ENCODE measurements at regions not wholly inside any gene's neighbourhood (a gene's known extent, or its start where the extent isn't known, plus 50 kb on each side); places are given as distances from the start of the nearest gene placed in this dataset.

GRCh38 chr16:80121522-80121909 lies 419.3 kb upstream of the DYNLRB2 start:
- TF ChIP-seq CTCF (IDR thresholded peaks at IDR 0.05): no peak
- TF ChIP-seq EZH2 (IDR thresholded peaks at IDR 0.05; ENCODE audit: borderline replicate concordance, insufficient read depth, low read depth, low read length, poor library complexity, severe bottlenecking): no peak
